ENCODE measurements at regions not wholly inside any gene's neighbourhood (a gene's known extent, or its start where the extent isn't known, plus 50 kb on each side); places are given as distances from the start of the nearest gene placed in this dataset.
"Not testable (repeated sequence)": the region's sequence is repeated elsewhere in the genome, so short reads cannot be mapped to it uniquely, and the experiment has no call there.

- peak; percentile 85 for DNase-seq
Observed at GRCh38 chr6:137933696-137934095, 66.6 kb downstream of the TNFAIP3 start.

- no peak for DNase-seq
Observed at GRCh38 chr6:137936798-137937197, 69.7 kb downstream of the TNFAIP3 start.

- no peak for DNase-seq
Observed at GRCh38 chr6:137937834-137938233, 70.8 kb downstream of the TNFAIP3 start.

GRCh38 chr6:137938770-137939379 is 71.8 kb downstream of the TNFAIP3 start:
- no peak for DNase-seq

- no peak for DNase-seq
Observed at GRCh38 chr6:137941995-137942394, 74.9 kb downstream of the TNFAIP3 start.

GRCh38 chr6:137942736-137943135 is 75.7 kb downstream of the TNFAIP3 start:
- no peak for DNase-seq

- not testable (repeated sequence) for DNase-seq
Observed at GRCh38 chr6:137944381-137944780, 77.3 kb downstream of the TNFAIP3 start.

- DNase-seq, result no peak
Observed at GRCh38 chr6:137944793-137945498, 77.9 kb downstream of the TNFAIP3 start.

- DNase-seq, result no peak
Observed at GRCh38 chr6:137949686-137950390, 82.8 kb downstream of the TNFAIP3 start.

GRCh38 chr6:137950581-137950980 is 83.5 kb downstream of the TNFAIP3 start:
- no peak for DNase-seq

GRCh38 chr6:137951064-137951597 is 84.1 kb downstream of the TNFAIP3 start:
- no peak for DNase-seq

- no peak for DNase-seq
Observed at GRCh38 chr6:137952247-137952646, 85.2 kb downstream of the TNFAIP3 start.

GRCh38 chr6:137953761-137954160 is 86.7 kb downstream of the TNFAIP3 start:
- no peak for DNase-seq

- DNase-seq, result no peak
Observed at GRCh38 chr6:137954253-137954652, 87.2 kb downstream of the TNFAIP3 start.

GRCh38 chr6:137956098-137956488 is 89.0 kb downstream of the TNFAIP3 start:
- no peak for DNase-seq

- DNase-seq, result no peak
Observed at GRCh38 chr6:137957471-137957870, 90.4 kb downstream of the TNFAIP3 start.

GRCh38 chr6:137958811-137959565 is 91.9 kb downstream of the TNFAIP3 start:
- DNase-seq, result no peak

- DNase-seq, result no peak
Observed at GRCh38 chr6:137962725-137963124, 95.7 kb downstream of the TNFAIP3 start.

- DNase-seq, result no peak
Observed at GRCh38 chr6:137964876-137965275, 97.8 kb downstream of the TNFAIP3 start.

- DNase-seq, result no peak
Observed at GRCh38 chr6:137967689-137968454, 100.8 kb downstream of the TNFAIP3 start.

GRCh38 chr6:137968455-137968804 is 101.4 kb downstream of the TNFAIP3 start:
- no peak for DNase-seq

GRCh38 chr6:137968901-137969300 is 101.8 kb downstream of the TNFAIP3 start:
- no peak for DNase-seq

Data from right hindlimb (tissue), 1 donor.